Tibial nerve (tissue), 4 donors: ENCODE measurements at regions not wholly inside any gene's neighbourhood (a gene's known extent, or its start where the extent isn't known, plus 50 kb on each side); places are given as distances from the start of the nearest gene placed in this dataset.

ENCODE experiments used
- DNase-seq, 2 donors: peaks; one replicate each; pipeline ENCODE4 v3.0.0-alpha.2; 2019; ENCODE audit warnings: low spot score in 2 of 2
- H3K27ac ChIP-seq, 4 donors: fragments of 200-600 bp; sonication (generic) in 3 of 4; one replicate each; pipeline ENCODE4 v1.5.1; 2017 to 2019; ENCODE audit warnings: mild to moderate bottlenecking in 1 of 4
- H3K27me3 ChIP-seq, 2 donors: fragments of 200-600 bp; sonication (generic) in 1 of 2; one replicate each; pipeline versions ENCODE4 v1.5.1 to v1.6.0; 2017 to 2019
- H3K36me3 ChIP-seq, 3 donors: fragments of 200-600 bp; sonication (generic); one replicate each; pipeline ENCODE4 v1.5.1; 2018 to 2019
- H3K4me1 ChIP-seq, 4 donors: fragments of 200-600 bp; sonication (generic) in 3 of 4; one replicate each; pipeline ENCODE4 v1.5.1; 2017 to 2019
- H3K4me3 ChIP-seq, 4 donors: fragments of 200-600 bp; sonication (generic) in 3 of 4; one replicate each; pipeline ENCODE4 v1.5.1; 2017 to 2019; ENCODE audit warnings: mild to moderate bottlenecking in 1 of 4, moderate library complexity in 1 of 4
- H3K9me3 ChIP-seq, 4 donors: fragments of 200-600 bp; sonication (generic) in 3 of 4; one replicate each; pipeline ENCODE4 v1.5.1; 2017 to 2019
- EP300 ChIP-seq, 2 donors: sonication (generic); formaldehyde crosslinking; IDR thresholded peaks; one replicate each; pipeline ENCODE4 v1.6.1; 2017; ENCODE audit warnings: antibody characterized with exemption in 2 of 2, mild to moderate bottlenecking in 1 of 2
- POLR2A ChIP-seq, 2 donors: fragments of 450-650 bp; IDR thresholded peaks; one replicate each; pipeline ENCODE4 v1.6.1; 2017; ENCODE audit warnings: antibody characterized with exemption in 2 of 2, mild to moderate bottlenecking in 2 of 2, moderate library complexity in 2 of 2
- WGBS, 2 donors: methylation state at CpG; one replicate each; pipeline ENCODE4 v1.1.5; 2018; 5-methylcytosine and 5-hydroxymethylcytosine counted together
- TF ChIP-seq, protein P1 (sequence below), 5 experiments: fragments of 200-600 bp in 3 of 5; fragments of 450-650 bp in 2 of 5; sonication (generic) in 3 of 5; IDR thresholded peaks; one replicate each; pipeline ENCODE4 v1.5.1; 2016 to 2019; ENCODE audit warnings: antibody characterized with exemption in 5 of 5, mild to moderate bottlenecking in 3 of 5, moderate library complexity in 2 of 5

GRCh38 chr3:7877312-7877711 is 624.3 kb upstream of the LMCD1 start:
- WGBS, 2 donors: 86 to 88% methylated on average over 5 of the region's 5 CpGs

DNA sequence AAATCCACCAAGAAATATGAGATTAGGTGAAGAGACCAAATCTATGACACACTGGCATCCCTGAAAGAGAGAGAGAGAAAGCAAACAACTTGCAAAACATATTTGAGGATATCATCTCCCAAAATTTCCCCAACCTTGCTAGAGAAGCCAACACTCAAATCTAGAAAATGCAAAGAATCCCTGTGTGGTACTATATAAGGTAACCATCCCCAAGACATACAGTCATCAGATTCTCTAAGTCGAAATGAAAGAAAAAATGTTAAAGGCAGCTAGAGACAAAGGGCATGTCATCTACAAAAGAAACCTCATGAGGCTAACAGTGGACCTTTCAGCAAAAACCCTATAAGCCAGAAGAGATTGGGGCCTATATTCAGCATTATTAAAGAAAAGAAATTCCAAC is 622.1 kb upstream of the LMCD1 start:
- WGBS, 2 donors: 60 to 64% methylated on average over 1 of the region's 1 CpG
- TF ChIP-seq, protein P1, sequence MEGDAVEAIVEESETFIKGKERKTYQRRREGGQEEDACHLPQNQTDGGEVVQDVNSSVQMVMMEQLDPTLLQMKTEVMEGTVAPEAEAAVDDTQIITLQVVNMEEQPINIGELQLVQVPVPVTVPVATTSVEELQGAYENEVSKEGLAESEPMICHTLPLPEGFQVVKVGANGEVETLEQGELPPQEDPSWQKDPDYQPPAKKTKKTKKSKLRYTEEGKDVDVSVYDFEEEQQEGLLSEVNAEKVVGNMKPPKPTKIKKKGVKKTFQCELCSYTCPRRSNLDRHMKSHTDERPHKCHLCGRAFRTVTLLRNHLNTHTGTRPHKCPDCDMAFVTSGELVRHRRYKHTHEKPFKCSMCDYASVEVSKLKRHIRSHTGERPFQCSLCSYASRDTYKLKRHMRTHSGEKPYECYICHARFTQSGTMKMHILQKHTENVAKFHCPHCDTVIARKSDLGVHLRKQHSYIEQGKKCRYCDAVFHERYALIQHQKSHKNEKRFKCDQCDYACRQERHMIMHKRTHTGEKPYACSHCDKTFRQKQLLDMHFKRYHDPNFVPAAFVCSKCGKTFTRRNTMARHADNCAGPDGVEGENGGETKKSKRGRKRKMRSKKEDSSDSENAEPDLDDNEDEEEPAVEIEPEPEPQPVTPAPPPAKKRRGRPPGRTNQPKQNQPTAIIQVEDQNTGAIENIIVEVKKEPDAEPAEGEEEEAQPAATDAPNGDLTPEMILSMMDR (IDR thresholded peaks at IDR 0.05): no peak
- TF ChIP-seq POLR2A (IDR thresholded peaks at IDR 0.05) (no peak), EP300 (IDR thresholded peaks at IDR 0.05) (no peak)
- H3K9me3 ChIP-seq: peaks cover 0 to 6% (median 0%) of the 10 kb centered on the region in 4 donors
- H3K27me3 ChIP-seq: no peaks in the 10 kb centered on the region
- H3K27ac ChIP-seq: no peak overlapping the region
- H3K4me1 ChIP-seq: peaks cover 0 to 11% (median 0%) of the 10 kb centered on the region in 4 donors
- no peak for DNase-seq
- H3K4me3 ChIP-seq: no peak overlapping the region
- H3K36me3 ChIP-seq: no peaks in the 10 kb centered on the region

More at GRCh38 chr3:7877312-7877711, 624.3 kb upstream of the LMCD1 start:
- peaks cover 0 to 11% (median 0%) of the 10 kb centered on the region in 4 donors for H3K4me1 ChIP-seq
- no peaks in the 10 kb centered on the region for H3K36me3 ChIP-seq
- TF ChIP-seq EP300 (IDR thresholded peaks at IDR 0.05): no peak
- TF ChIP-seq, protein P1 (IDR thresholded peaks at IDR 0.05): no peak
- TF ChIP-seq POLR2A (IDR thresholded peaks at IDR 0.05): no peak
- no peak overlapping the region for H3K4me3 ChIP-seq
- DNase-seq: no peak
- H3K27me3 ChIP-seq: no peaks in the 10 kb centered on the region
- H3K27ac ChIP-seq: no peak overlapping the region
- no peaks in the 10 kb centered on the region for H3K9me3 ChIP-seq

GRCh38 chr3:7881946-7882345 is 619.7 kb upstream of the LMCD1 start:
- no peak for DNase-seq

GRCh38 chr3:7897655-7898054 is 604.0 kb upstream of the LMCD1 start:
- DNase-seq: no peak

More at GRCh38 chr3:7881946-7882345, 619.7 kb upstream of the LMCD1 start:
- Histone ChIP-seq H3K9me3 (peaks cover 0 to 23% (median 2%) of the 10 kb centered on the region in 4 donors), H3K4me3 (no peak overlapping the region), H3K36me3 (no peaks in the 10 kb centered on the region), H3K27me3 (no peaks in the 10 kb centered on the region), H3K27ac (no peak overlapping the region), H3K4me1 (no peaks in the 10 kb centered on the region)
- 76 to 88% methylated on average over 2 of the region's 2 CpGs for WGBS, 2 donors
- TF ChIP-seq, protein P1 (IDR thresholded peaks at IDR 0.05): no peak
- TF ChIP-seq EP300 (IDR thresholded peaks at IDR 0.05) (no peak), POLR2A (IDR thresholded peaks at IDR 0.05) (no peak)

DNA sequence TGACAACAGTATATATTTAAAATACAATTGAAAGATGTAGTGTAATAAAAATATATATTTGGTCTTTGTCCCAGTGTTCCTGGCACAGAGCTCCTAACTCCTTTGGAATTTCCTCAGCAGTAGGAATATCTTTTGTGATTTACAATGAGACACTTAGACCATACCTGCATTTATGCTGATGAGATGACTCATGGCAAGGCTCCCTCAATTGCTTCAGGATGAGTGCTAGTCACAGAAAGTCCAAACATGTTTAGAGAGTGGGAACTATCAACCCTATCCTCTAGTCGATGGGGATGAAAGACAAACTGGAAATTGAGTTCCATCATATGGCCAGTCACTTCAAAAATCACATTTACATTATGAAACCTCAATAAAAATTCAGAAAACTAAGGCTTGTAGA is 588.3 kb upstream of the LMCD1 start:
- Histone ChIP-seq H3K36me3 (no peaks in the 10 kb centered on the region), H3K27me3 (no peaks in the 10 kb centered on the region), H3K4me3 (no peak overlapping the region), H3K27ac (no peak overlapping the region), H3K4me1 (no peaks in the 10 kb centered on the region), H3K9me3 (no peaks in the 10 kb centered on the region)
- TF ChIP-seq, protein P1 (IDR thresholded peaks at IDR 0.05): no peak
- TF ChIP-seq EP300 (IDR thresholded peaks at IDR 0.05) (no peak), POLR2A (IDR thresholded peaks at IDR 0.05) (no peak)
- WGBS, 2 donors: 76 to 85% methylated on average over 1 of the region's 1 CpG
- DNase-seq: no peak

More at GRCh38 chr3:7897655-7898054, 604.0 kb upstream of the LMCD1 start:
- WGBS, 2 donors: 30 to 50% methylated on average over 5 of the region's 5 CpGs
- no peaks in the 10 kb centered on the region for H3K4me1 ChIP-seq
- no peaks in the 10 kb centered on the region for H3K36me3 ChIP-seq
- H3K27ac ChIP-seq: no peak overlapping the region
- no peak overlapping the region for H3K4me3 ChIP-seq
- H3K27me3 ChIP-seq: no peaks in the 10 kb centered on the region
- H3K9me3 ChIP-seq: peaks cover 0 to 26% (median 0%) of the 10 kb centered on the region in 4 donors
- TF ChIP-seq POLR2A (IDR thresholded peaks at IDR 0.05) (no peak), EP300 (IDR thresholded peaks at IDR 0.05) (no peak)
- TF ChIP-seq, protein P1 (IDR thresholded peaks at IDR 0.05): no peak
